GM12892 (cell line): ENCODE measurements at regions not wholly inside any gene's neighbourhood (a gene's known extent, or its start where the extent isn't known, plus 50 kb on each side); places are given as distances from the start of the nearest gene placed in this dataset.

Source experiments
- POLR2A ChIP-seq: IDR thresholded peaks from 2 replicates; pipeline ENCODE4 v1.6.1; 2011; ENCODE audit warnings: low read depth, low read length, control low read depth
- POLR2AphosphoS5 ChIP-seq: IDR thresholded peaks from 2 replicates; pipeline ENCODE4 v1.6.1; 2011; ENCODE audit warnings: low read depth, low read length, control low read depth

DNA sequence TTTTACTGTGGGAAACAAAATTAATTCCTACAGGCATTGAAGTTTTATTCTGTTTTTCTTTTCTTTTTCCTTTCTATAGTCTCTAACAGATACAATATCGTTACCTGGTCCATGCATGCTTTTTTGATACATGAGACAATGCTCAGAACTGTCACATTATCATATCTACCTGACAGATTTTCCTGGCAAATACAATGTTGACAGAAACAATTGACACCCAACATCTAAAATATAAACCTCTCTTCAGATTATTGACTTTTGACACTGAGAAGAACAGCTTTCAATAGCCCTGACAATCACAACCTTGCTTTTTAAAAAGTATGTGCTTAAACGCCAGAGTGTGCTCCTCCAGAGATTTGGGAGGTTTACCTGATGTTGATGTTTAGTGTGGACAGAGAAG is 2334.6 kb upstream of the WWC1 start:
- TF ChIP-seq POLR2A (no peak), POLR2AphosphoS5 (no peak)
